NCI-H2227 (cell line): ENCODE measurements at regions not wholly inside any gene's neighbourhood (a gene's known extent, or its start where the extent isn't known, plus 50 kb on each side); places are given as distances from the start of the nearest gene placed in this dataset.
"Not testable (repeated sequence)": the region's sequence is repeated elsewhere in the genome, so short reads cannot be mapped to it uniquely, and the experiment has no call there.

ENCODE experiments used
- DNase-seq: peaks from one replicate; lab custom pipeline; 2025; ENCODE audit not compliant: unreplicated experiment; lab: John Stamatoyannopoulos, UW

DNA sequence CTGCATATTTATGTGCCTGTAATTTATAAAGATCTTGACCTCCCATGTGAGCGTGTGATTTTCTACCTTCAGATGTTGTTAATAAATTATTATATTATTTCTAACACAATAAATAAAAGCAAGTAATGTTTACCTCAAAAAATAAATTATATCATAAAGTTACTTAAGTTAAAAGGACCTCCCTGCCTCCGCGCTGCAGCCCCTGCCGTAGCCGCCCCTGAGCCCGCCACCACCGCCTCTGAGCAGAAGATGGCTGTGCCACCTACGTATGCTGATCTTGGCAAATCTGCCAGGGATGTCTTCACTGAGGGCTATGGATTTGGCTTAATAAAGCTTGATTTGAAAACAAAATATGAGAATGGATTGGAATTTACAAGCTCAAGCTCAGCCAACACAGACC lies 119.6 kb upstream of the BRWD3 start:
- no peak for DNase-seq

GRCh38 chrX:80917919-80918318 lies 108.2 kb upstream of the BRWD3 start:
- no peak for DNase-seq

DNA sequence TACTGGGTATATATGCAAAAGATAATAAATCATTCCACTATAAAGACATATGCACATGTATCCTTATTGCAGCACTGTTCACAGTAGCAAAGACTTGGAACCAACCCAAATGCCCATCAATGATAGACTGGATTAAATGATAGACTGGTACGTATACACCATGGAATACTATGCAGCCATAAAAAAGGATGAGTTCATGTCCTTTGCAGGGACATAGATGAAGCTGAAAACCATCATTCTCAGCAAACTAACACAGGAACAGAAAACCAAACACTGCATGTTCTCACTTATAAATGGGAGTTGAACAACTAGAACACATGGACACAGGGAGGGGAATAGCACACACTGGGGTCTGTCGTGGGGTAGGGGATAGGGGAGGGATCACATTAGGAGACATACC lies 102.7 kb upstream of the BRWD3 start:
- not testable (repeated sequence) for DNase-seq

DNA sequence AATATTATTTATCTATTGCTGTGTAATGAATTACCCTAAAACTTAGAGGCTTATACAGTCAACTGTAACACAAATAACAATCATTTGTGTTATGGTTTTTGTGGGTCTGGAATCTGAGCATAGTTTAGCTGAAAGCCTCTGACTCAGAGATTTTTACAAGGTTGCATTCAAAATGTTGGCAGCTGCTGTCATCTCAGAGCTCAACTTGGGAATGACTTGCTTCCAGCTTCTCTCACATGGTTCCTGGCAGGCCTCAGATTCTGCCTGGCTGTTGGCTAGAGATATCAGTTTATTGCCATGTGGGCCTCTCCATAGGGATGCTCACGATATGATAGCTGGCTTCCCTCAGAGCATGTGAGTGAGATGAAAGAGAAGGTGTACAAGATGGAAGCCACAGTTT lies 70.2 kb upstream of the BRWD3 start:
- DNase-seq = no peak

DNA sequence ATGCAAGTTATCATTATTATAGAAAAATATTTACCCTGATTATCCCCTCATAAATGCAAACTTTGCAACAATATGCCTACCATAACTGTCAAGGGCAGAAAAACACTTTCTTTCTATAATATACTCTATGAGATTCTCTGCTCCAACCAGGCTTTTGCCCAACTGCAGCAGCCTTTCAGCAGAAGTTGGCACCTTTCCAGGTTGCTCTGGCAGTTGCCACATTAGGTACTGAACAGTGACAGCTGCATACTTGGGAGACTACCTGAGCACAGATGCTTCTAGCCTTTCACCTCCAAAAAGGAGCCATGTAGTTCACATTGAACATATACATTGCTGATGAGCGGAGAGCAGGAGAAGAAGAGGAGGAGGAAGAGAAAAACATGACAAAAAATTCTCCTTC lies 69.5 kb upstream of the BRWD3 start:
- no peak for DNase-seq

DNA sequence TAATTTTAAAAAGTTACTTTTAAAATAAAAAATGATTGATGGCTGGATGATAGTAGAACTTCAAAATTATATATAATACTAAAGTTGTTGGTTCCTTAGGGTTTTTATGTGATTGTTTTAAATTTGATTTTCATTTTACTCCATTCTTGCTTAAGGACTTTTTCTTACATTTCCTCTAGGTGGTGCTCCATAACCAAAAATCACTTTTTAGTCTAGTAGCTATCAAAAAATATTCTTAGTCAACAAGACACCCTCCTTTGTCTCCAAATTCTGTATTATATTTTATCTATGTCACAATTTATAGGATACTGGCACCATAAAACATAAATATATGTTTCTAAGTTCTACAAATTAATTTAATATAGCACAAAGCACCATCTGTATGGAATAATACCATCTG lies 67.2 kb upstream of the BRWD3 start:
- peak; percentile 14 for DNase-seq
